ENCODE measurements at regions not wholly inside any gene's neighbourhood (a gene's known extent, or its start where the extent isn't known, plus 50 kb on each side); places are given as distances from the start of the nearest gene placed in this dataset.
"Not testable (repeated sequence)": the region's sequence is repeated elsewhere in the genome, so short reads cannot be mapped to it uniquely, and the experiment has no call there.

- DNase-seq (ENCODE audit: extremely low read depth, low read depth), result no peak
- no peak for TF ChIP-seq CTCF (IDR thresholded peaks at IDR 0.05; ENCODE audit: low read depth, low read length)
Measured at GRCh38 chr6:62980093-62980492, 231.2 kb upstream of the FKBP1C start.

- DNase-seq (ENCODE audit: extremely low read depth, low read depth), result no peak
- no peak for TF ChIP-seq CTCF (IDR thresholded peaks at IDR 0.05; ENCODE audit: low read depth, low read length)
Measured at GRCh38 chr6:62980724-62981123, 230.5 kb upstream of the FKBP1C start.

- no peak for TF ChIP-seq CTCF (IDR thresholded peaks at IDR 0.05; ENCODE audit: low read depth, low read length)
Measured at GRCh38 chr6:62982951-62983350, 228.3 kb upstream of the FKBP1C start.

GRCh38 chr6:62991696-62992095 lies 219.6 kb upstream of the FKBP1C start:
- not testable (repeated sequence) for DNase-seq (ENCODE audit: extremely low read depth, low read depth)

More at GRCh38 chr6:62982951-62983350, 228.3 kb upstream of the FKBP1C start:
- DNase-seq (ENCODE audit: extremely low read depth, low read depth), result no peak

GRCh38 chr6:62993951-62994350 lies 217.3 kb upstream of the FKBP1C start:
- DNase-seq (ENCODE audit: extremely low read depth, low read depth), result no peak
- TF ChIP-seq CTCF (IDR thresholded peaks at IDR 0.05; ENCODE audit: low read depth, low read length), result no peak

- no peak for DNase-seq (ENCODE audit: extremely low read depth, low read depth)
- no peak for TF ChIP-seq CTCF (IDR thresholded peaks at IDR 0.05; ENCODE audit: low read depth, low read length)
Measured at GRCh38 chr6:62998022-62998421, 213.2 kb upstream of the FKBP1C start.

GRCh38 chr6:62999242-62999641 lies 212.0 kb upstream of the FKBP1C start:
- DNase-seq (ENCODE audit: extremely low read depth, low read depth), result not testable (repeated sequence)

GRCh38 chr6:62999796-63000195 lies 211.5 kb upstream of the FKBP1C start:
- no peak for TF ChIP-seq CTCF (IDR thresholded peaks at IDR 0.05; ENCODE audit: low read depth, low read length)
- no peak for DNase-seq (ENCODE audit: extremely low read depth, low read depth)

GRCh38 chr6:63006018-63006417 lies 205.3 kb upstream of the FKBP1C start:
- DNase-seq (ENCODE audit: extremely low read depth, low read depth), result not testable (repeated sequence)

- DNase-seq (ENCODE audit: extremely low read depth, low read depth), result not testable (repeated sequence)
Measured at GRCh38 chr6:63010962-63011361, 200.3 kb upstream of the FKBP1C start.
